ENCODE measurements at regions not wholly inside any gene's neighbourhood (a gene's known extent, or its start where the extent isn't known, plus 50 kb on each side); places are given as distances from the start of the nearest gene placed in this dataset.

- H3K4me3 ChIP-seq (ENCODE audit: low read depth, low read length), result no peak overlapping the region
- no peak for TF ChIP-seq CTCF (IDR thresholded peaks at IDR 0.05; ENCODE audit: low read depth, low read length)
These were observed 103.4 kb downstream of the QRFPR start for GRCh38 chr4:121277194-121278105.

GRCh38 chr4:121273191-121273590 is 107.6 kb downstream of the QRFPR start:
- no peak for TF ChIP-seq CTCF (IDR thresholded peaks at IDR 0.05; ENCODE audit: low read depth, low read length)
- H3K4me3 ChIP-seq (ENCODE audit: low read depth, low read length), result no peak overlapping the region

- TF ChIP-seq CTCF (IDR thresholded peaks at IDR 0.05; ENCODE audit: low read depth, low read length), result no peak
- H3K4me3 ChIP-seq (ENCODE audit: low read depth, low read length), result no peak overlapping the region
These were observed 108.3 kb downstream of the QRFPR start for GRCh38 chr4:121272526-121272925.

- no peak for TF ChIP-seq CTCF (IDR thresholded peaks at IDR 0.05; ENCODE audit: low read depth, low read length)
These were observed 106.3 kb upstream of the TNIP3 start for GRCh38 chr4:121270389-121270788.

GRCh38 chr4:121269001-121269400 is 104.9 kb upstream of the TNIP3 start:
- no peak for TF ChIP-seq CTCF (IDR thresholded peaks at IDR 0.05; ENCODE audit: low read depth, low read length)
- no peak overlapping the region for H3K4me3 ChIP-seq (ENCODE audit: low read depth, low read length)

More at GRCh38 chr4:121270389-121270788, 106.3 kb upstream of the TNIP3 start:
- H3K4me3 ChIP-seq (ENCODE audit: low read depth, low read length), result no peak overlapping the region

GRCh38 chr4:121266982-121267381 is 102.9 kb upstream of the TNIP3 start:
- TF ChIP-seq CTCF (IDR thresholded peaks at IDR 0.05; ENCODE audit: low read depth, low read length), result no peak
- H3K4me3 ChIP-seq (ENCODE audit: low read depth, low read length), result no peak overlapping the region

GRCh38 chr4:121256887-121257466 is 92.9 kb upstream of the TNIP3 start:
- H3K4me3 ChIP-seq (ENCODE audit: low read depth, low read length), result no peak overlapping the region
- TF ChIP-seq CTCF (IDR thresholded peaks at IDR 0.05; ENCODE audit: low read depth, low read length), result no peak
